Limb (tissue), 2 donors: ENCODE measurements at regions not wholly inside any gene's neighbourhood (a gene's known extent, or its start where the extent isn't known, plus 50 kb on each side); places are given as distances from the start of the nearest gene placed in this dataset.
"Not testable (repeated sequence)": the region's sequence is repeated elsewhere in the genome, so short reads cannot be mapped to it uniquely, and the experiment has no call there.

Experiments used
- DNase-seq, 2 donors: peaks; one replicate each; pipeline ENCODE4 v3.0.0-alpha.2; 2016; ENCODE audit errors: extremely low spot score in 2 of 2

DNA sequence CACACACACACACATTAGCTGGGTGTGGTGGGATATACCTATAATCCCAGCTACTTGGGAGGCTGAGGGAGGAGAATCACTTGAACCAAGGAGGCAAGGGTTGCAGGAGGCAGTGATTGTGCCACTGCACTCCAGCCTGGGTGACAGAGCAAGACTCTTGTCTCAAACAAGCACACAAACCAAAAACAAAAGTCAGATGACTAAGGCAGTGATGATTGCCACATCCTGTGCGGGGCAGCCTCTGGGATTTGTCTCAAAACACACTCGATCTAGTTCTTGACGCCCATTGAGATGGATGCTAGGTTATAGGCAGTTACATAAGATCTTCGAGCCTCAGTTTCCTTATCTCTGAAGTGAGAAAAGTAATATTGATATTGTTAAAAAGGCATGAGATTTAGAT is 57.8 kb upstream of the NBPF8 start:
- not testable (repeated sequence) for DNase-seq

DNA sequence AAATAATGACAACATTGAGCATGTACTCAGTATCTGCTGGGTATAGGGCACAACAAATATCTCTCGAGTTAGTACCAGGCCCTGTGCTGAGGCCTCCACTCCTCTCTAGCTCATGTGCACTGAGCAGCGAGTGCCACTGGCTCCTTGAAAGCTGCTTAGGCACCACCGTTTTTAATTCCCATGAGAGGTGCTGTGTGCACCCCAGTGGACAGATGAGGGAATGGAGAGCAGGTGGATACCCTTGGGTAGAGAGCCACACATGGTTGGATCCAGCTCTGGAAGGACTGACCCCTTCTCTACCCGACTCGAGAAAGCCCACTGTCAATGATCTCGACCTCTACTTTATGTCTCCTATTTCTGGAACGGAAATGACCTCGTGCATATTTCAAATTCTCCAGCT is 58.7 kb upstream of the NBPF8 start:
- not testable (repeated sequence) for DNase-seq

- peak; percentile 12 to 69 for DNase-seq
Observed at GRCh38 chr1:120354618-120355184, 60.1 kb upstream of the NBPF8 start.

- not testable (repeated sequence) for DNase-seq
Observed at GRCh38 chr1:120342231-120343073, 72.4 kb upstream of the NBPF8 start.

GRCh38 chr1:120341756-120342155 is 73.1 kb upstream of the NBPF8 start:
- DNase-seq = peak in 1 of 2 donors; percentile 38

DNA sequence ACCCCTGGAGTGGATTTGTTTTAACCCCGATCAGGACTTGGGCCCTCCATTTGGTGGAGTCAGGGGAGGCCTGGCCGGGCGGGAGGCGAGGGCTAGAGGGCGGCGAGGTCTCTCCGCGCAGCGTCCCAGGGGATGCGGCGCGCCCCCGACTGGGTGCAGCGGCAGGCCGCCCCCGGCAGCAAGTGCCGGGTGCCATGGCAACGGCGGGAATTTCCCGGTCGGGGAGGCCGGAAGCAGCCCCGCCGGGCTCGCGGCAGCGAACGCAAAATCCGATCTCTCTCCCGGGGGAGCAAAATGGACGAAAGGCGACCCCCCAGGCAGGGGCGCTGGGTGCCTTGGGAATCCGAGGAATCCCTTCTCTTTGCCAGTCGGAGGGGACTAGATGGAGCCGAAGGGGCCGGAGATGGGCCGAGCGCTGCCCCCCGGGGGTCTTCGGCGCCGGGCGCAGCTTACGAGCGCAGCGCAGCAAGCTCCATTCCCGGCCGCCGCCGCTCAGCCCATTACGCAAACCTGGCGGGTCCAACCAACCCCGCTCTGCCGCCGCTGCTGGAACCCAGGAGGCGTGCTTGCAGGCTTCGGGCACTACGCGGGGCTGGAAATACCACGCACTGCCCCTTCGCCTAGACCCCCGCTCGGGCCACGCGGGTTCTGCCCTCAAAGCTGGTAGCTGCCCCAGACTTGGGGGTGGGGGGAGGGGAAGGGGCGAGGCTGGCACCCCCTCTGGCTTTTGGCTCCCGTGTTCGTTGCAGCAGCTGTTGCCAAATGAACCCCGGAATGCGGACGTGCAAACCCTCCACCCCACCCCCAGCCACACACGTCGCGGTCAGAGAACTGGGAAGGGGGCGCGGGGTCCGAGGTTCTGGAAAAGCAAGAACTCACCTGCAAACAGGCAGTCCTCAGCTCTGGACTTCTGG is 73.7 kb upstream of the NBPF8 start:
- peak in 1 of 2 donors; percentile 21 for DNase-seq

- DNase-seq = not testable (repeated sequence)
Observed at GRCh38 chr1:120315738-120316137, 99.1 kb upstream of the NBPF8 start.

DNA sequence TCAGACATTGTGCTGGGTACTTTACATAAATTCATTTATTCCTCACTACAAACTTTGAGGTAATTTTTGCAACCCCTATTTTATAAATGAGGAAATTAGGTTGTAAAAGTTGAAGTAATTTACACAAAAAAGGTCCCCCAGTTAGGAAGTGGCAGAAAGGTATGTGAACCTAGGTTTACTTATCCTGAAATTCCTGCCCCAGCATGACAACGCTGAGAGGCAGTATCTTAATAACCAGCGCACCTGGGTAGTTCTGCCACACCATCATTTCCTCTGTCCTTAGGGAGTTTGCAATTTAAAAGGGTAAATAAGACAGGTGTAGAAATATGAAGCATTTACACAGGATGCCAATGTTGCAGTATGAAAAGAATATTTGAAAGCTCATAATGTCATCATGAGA is 102.9 kb upstream of the NBPF8 start:
- DNase-seq = not testable (repeated sequence)

DNA sequence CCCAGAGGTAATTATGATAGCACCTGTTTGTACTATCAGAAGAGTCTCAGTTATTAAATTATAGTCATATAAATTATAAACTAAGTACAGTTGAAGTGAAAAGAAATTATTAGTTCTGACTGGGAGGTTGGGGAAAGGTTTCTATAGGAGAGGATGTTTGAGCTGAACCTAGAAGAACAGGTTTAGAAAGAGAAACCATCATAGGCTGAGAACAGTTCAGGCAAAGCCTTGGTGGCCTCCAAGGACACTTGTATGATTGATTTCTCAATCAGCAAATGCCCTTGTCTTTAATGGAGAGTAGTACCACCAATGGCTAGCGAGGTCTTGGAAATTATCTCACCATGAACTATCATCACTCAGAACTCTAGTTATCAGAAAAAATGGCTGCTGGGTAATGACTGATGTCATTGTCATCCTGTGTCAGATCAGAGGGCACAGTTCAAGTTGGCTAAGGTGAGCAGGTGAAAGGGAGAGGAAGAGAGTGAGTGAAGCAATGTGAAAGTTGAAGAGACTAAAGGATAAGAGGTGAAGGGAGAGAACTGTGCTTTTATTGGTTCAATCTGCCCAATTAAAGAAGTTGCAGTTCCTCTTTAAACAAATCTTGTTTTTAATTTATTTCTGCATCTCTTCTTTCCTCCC is 105.8 kb upstream of the NBPF8 start:
- DNase-seq = not testable (repeated sequence)

- DNase-seq = not testable (repeated sequence)
Observed at GRCh38 chr1:120305046-120305445, 109.8 kb upstream of the NBPF8 start.

DNA sequence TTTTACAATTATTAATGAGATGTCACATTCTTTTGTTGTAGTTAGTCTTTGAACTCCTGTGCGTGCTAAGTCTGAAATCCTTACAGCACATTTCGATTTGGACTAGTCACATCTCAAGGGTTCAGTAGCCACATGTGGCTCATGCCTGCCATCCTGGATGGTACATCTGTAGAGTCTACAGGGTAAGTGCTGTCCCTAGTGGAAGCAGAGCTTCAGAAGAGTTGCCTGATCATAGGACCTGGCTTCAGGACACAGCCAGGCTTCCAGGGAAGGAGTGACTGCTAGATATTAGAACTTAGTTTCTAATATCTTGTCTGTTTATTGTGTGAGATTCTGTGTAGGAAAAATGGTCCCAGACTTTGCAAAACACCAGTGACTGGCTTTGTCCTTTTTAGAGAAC is 110.5 kb upstream of the NBPF8 start:
- not testable (repeated sequence) for DNase-seq

DNA sequence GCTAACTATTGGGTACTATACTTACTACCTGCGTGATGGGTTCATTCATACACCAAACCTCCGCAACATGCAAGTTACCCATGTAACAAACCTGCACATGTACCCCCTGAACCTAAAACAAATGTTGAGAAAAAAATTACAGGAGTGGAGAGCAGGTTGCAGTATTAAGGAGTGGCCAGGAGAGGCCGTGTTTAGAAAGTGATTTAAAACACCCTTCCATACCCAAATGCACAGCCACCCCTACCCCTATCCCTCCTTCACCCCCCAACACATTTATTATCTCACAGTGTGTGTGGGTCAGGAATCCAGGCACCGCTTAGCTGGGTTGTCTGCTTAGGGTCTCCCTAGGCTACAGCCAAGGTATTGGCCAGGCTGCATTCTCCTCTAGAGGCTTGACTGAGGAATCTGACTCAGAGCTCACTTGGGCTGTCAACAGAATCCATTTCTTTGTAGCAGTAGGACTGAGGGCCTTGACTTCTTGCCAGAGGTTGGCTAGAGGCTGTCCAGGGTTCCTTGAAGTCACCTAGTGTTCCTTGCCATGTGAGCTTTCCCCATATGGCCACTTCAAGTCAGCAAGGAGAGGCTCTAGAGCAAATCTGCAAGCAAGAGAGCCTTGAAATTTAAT is 115.3 kb upstream of the NBPF8 start:
- not testable (repeated sequence) for DNase-seq

- not testable (repeated sequence) for DNase-seq
Observed at GRCh38 chr1:120298487-120298886, 116.3 kb upstream of the NBPF8 start.

- DNase-seq = not testable (repeated sequence)
Observed at GRCh38 chr1:120297345-120297953, 117.4 kb upstream of the NBPF8 start.

- DNase-seq = not testable (repeated sequence)
Observed at GRCh38 chr1:120290105-120290504, 113.8 kb upstream of the SEC22B start.

GRCh38 chr1:120289601-120290074 is 113.3 kb upstream of the SEC22B start:
- DNase-seq = not testable (repeated sequence)

- DNase-seq = not testable (repeated sequence)
Observed at GRCh38 chr1:120288814-120289600, 112.7 kb upstream of the SEC22B start.

DNA sequence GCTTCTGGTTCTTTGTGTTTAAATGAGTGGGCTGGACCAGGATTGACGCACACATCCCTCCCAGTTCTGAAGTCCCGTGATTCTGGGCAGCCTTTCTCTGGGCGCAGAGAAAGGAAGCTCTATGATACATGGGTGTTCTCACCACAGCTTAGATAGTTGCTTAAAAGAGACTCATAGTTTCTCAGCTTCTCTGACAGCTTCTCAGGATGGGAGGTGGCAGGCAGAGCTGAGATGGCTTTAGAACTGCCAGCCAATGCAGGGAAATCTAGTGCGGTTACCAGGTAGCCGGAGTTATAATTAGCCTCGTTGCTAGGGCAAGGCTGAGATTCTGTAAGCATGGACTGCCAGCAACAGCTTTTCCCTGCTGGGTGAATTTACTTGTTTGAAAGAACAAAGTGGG is 111.8 kb upstream of the SEC22B start:
- not testable (repeated sequence) for DNase-seq

GRCh38 chr1:120282744-120283464 is 106.6 kb upstream of the SEC22B start:
- not testable (repeated sequence) for DNase-seq
